C4-2B (cell line): ENCODE measurements at regions not wholly inside any gene's neighbourhood (a gene's known extent, or its start where the extent isn't known, plus 50 kb on each side); places are given as distances from the start of the nearest gene placed in this dataset.

Experiments
- ZFX ChIP-seq: fragments of 450-650 bp; IDR thresholded peaks from 2 replicates; pipeline ENCODE4 v1.6.1; 2017
- TF ChIP-seq, protein P1 (sequence below): fragments of 450-650 bp; conservative IDR thresholded peaks from 2 replicates; pipeline ENCODE4 v1.5.1; 2017; ENCODE audit warnings: mild to moderate bottlenecking

DNA sequence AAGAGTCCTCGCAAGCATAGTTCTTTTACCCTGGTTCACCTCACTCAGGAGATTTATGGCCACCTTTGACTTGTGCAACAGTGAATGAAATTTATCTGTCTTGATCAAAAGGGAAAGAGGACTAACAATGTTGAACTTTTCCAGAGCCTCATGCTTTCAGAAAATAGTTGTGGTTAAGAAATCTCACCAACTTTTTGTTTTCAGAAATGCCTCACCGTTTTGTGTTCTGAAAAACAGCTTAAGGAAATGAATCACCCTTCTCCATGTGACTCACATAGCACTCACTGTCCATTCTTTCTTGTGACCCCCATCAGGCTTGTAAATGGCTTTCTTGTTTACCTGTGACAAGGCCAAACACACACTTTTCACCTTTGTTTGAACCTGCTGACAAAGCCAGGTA, 148.6 kb upstream of the FAM3C start:
- TF ChIP-seq, protein P1, sequence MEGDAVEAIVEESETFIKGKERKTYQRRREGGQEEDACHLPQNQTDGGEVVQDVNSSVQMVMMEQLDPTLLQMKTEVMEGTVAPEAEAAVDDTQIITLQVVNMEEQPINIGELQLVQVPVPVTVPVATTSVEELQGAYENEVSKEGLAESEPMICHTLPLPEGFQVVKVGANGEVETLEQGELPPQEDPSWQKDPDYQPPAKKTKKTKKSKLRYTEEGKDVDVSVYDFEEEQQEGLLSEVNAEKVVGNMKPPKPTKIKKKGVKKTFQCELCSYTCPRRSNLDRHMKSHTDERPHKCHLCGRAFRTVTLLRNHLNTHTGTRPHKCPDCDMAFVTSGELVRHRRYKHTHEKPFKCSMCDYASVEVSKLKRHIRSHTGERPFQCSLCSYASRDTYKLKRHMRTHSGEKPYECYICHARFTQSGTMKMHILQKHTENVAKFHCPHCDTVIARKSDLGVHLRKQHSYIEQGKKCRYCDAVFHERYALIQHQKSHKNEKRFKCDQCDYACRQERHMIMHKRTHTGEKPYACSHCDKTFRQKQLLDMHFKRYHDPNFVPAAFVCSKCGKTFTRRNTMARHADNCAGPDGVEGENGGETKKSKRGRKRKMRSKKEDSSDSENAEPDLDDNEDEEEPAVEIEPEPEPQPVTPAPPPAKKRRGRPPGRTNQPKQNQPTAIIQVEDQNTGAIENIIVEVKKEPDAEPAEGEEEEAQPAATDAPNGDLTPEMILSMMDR = no peak
- no peak for TF ChIP-seq ZFX
